T47D (cell line): ENCODE measurements at regions not wholly inside any gene's neighbourhood (a gene's known extent, or its start where the extent isn't known, plus 50 kb on each side); places are given as distances from the start of the nearest gene placed in this dataset.
A peak's percentile ranks its signal among the peaks of the same experiment; 100 is the strongest.

Experiments used
- DNase-seq, 2 experiments: peaks; one replicate each; pipeline versions ENCODE4 v3.0.0 to v3.0.0-alpha.2; 2011 to 2012; ENCODE audit warnings: low read depth in 1 of 2, low spot score in 1 of 2
- JUND ChIP-seq: IDR thresholded peaks from 2 replicates; pipeline ENCODE4 v1.6.1; 2012; ENCODE audit warnings: low read depth
- in situ Hi-C: cut with HindIII; loops from 2 replicates; pipeline ENCODE4 v1.10.0; 2016; ENCODE audit warnings: low sequenced_read_pairs, low pct_unique_long_range_greater_than_20kb

GRCh38 chr2:38160516-38160915 is 84.6 kb upstream of the CYP1B1 start:
- no peak for TF ChIP-seq JUND
- in situ Hi-C loops, result no loop called here
- no peak for DNase-seq

DNA sequence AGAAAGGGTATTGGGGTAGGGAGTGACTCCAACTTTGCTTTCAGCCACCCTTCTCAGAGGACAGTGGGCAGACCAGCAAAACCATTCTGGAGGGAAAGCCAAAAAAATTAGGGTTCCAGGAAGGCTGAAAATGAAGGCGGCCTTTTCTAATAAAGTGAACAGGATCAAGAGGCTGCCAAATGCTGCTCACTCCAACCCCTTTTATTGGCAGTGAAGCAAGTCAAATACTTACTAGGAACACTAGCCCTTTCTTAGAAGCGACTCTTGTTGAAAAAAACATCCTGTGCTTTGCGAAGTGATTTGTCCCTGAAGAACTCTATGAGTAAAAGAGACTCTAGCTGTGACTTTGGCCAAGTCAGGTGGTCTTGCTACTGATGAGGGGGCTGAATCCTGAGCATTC is 83.6 kb upstream of the CYP1B1 start:
- no peak for TF ChIP-seq JUND
- in situ Hi-C loops, result no loop called here
- DNase-seq, result no peak

DNA sequence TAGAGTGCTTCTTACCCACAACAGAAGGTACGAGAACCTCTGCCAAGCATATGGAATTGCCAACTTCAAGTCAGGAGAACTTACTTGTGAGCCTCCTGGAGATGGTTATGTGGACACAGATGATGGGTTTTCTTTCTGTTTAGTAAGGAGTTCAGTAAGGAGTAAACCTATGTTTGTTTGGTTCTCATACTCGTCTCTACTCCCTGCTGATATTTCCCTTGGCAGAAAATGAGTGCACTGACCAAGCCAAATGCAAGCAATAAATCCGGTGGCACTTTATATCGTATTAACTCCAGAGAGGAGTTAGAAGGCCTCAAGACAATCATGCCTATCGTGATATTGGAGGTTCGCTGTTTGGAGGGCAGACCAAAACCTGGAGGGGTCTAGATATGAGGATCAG is 83.2 kb upstream of the CYP1B1 start:
- no peak for DNase-seq
- in situ Hi-C loops, result no loop called here
- no peak for TF ChIP-seq JUND

- DNase-seq, result no peak
- TF ChIP-seq JUND, result no peak
- in situ Hi-C loops, result no loop called here
These were observed 82.6 kb upstream of the CYP1B1 start for GRCh38 chr2:38158378-38159118.

GRCh38 chr2:38156436-38156835 is 80.5 kb upstream of the CYP1B1 start:
- TF ChIP-seq JUND, result no peak
- no peak for DNase-seq
- in situ Hi-C loops, result no loop called here

GRCh38 chr2:38155015-38155414 is 79.1 kb upstream of the CYP1B1 start:
- no peak for TF ChIP-seq JUND
- DNase-seq, result no peak
- in situ Hi-C loops, result no loop called here

DNA sequence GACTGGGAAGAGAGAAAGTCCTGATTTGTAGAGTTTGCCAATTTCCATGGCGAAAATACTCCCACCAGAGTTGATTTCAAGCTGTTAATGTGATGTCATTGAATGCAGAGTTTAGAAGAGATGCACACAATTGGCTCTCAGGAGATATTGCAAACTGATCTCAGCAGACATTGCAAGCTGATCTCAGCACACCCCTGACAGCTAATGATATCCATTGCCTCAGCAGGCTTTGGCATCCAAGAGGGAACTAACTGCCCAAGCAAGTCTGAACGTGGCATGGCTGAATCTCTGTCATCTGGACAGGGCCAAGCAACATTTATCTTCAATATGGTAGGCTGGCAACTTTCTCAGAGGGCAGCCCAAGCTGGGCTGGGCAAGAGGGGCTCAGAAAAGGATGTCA is 78.4 kb upstream of the CYP1B1 start:
- in situ Hi-C loops, result no loop called here
- no peak for DNase-seq
- no peak for TF ChIP-seq JUND

DNA sequence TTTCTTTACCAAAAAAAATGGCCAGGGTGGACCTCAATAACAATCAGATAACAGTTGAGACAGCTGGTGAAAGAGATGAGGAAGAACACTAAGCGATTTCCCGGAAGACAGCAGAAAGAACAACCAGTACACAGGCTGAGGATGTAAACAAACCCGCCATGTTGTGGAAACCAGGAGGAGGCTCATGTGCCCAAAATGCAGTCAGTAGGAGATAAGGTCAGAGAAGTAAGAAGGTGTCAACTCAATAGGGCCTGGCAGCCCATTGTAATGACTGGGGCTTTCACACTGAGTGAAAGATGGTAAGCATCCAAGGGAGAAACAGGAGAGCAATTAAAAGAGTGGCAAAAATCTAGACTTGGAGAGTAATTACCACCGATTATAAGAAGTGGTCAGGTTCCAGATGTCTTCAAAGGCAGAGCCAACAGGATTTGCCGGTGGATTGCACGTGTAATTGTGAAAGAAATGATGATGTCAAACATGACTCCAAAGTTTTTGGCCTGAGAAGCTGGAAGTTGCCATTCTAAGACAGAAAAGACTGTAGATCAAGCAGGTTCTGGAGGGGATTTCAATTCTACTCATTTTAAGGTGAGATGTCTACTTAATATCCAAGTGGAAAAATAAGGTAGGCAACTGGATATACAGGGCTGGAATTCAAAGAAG is 77.7 kb upstream of the CYP1B1 start:
- no peak for DNase-seq
- no peak for TF ChIP-seq JUND
- in situ Hi-C loops, result no loop called here

DNA sequence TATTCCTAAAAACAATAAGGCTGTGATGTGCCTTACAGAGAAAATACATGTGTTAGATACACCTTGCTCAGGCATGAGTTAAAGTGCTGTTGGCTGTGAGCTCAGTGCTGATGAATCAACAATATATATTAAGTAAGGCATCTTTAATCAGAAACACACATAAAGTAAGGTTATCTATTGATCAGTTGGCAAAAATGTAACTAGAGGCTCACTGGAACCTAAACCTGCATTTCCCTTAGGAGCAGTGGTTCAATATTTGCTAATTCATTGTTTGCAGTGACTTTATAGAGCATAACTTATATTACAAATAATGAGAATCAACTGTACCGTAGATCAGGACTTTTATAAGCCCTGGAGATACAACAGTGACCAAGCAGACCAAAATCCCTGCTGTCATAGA is 77.0 kb upstream of the CYP1B1 start:
- peak in 1 of 2 experiments; percentile 44 for DNase-seq
- TF ChIP-seq JUND, result peak; percentile 60; the same call in 1 of the 2 replicates
- in situ Hi-C loops, result no loop called here

- in situ Hi-C loops, result no loop called here
- DNase-seq, result no peak
- TF ChIP-seq JUND, result no peak
These were observed 76.1 kb upstream of the CYP1B1 start for GRCh38 chr2:38152035-38152434.

GRCh38 chr2:38149531-38149930 is 73.6 kb upstream of the CYP1B1 start:
- in situ Hi-C loops, result no loop called here
- no peak for DNase-seq
- no peak for TF ChIP-seq JUND

DNA sequence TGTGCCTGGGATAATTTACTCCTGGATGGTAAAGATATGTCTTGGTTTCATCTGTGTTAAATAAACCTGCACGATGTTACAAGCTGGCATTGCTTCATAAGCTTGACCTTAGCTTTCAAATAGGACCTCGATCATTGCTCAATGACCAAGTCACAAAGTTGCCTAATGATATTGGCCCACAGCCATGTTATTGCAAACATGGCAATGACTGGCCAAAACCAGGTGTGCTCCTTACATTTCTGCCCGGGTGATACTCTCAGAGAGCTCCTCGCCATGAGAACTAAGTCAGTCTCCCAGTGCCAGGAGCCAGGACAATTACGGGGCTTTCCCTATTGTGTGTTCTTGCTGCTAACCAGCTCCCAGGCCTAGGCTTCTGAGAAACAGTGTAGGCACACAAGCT is 72.5 kb upstream of the CYP1B1 start:
- TF ChIP-seq JUND, result no peak
- peak in 1 of 2 experiments; percentile 82 for DNase-seq
- in situ Hi-C loops, result no loop called here

DNA sequence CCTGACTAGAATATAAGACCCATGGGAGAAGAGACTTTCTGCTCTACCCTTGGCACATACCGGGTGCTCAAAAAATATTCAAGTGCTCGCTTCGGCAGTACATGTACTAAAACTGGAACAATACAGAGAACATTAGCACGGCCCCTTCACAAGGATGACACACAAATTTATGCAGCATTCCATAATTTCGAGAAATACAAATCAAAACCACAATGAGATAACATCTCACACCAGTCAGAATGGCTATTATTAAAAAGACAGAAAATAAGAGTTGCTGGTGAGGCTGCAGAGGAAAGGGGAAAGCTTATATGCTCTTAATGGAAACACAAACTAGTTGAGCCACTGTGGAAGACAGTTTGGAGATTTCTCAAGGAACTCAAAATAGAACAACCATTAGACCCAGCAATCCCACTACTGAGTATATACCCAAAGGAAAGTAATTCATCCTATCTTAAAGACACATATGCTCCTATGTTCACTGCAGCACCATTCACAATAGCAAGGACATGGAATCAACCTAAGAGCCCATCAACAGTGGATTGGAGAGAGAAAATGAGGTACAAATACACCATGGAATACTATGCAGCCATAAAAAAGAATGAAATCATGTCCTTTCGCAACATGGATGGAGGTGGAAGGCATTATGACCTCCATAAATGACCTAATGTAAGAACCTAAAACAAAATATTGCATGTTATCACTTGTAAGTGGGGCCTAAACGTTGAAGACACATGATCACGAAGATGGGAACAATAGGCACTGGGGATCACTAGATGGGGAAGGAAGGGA is 71.6 kb upstream of the CYP1B1 start:
- in situ Hi-C loops, result no loop called here
- DNase-seq, result no peak
- TF ChIP-seq JUND, result no peak
